Neural cell (in vitro differentiated cells): ENCODE measurements at regions not wholly inside any gene's neighbourhood (a gene's known extent, or its start where the extent isn't known, plus 50 kb on each side); places are given as distances from the start of the nearest gene placed in this dataset.

ENCODE experiments used
- H2AFZ ChIP-seq: fragments of 200-600, 300-800 bp; sonication (generic), shearing (Covaris generic); 2 replicates; pipeline ENCODE4 v1.6.0; 2014; ENCODE audit warnings: low read depth, mild to moderate bottlenecking, antibody characterized with exemption, low read length, moderate library complexity
- H3F3A ChIP-seq: fragments of 200-600 bp; shearing (Covaris generic); 2 replicates; pipeline ENCODE4 v1.6.1; 2016; ENCODE audit warnings: mild to moderate bottlenecking, moderate library complexity, mixed read lengths, antibody characterized with exemption, low read length; ENCODE audit not compliant: insufficient read depth, poor library complexity, severe bottlenecking
- H3K27ac ChIP-seq: fragments of 200-600, 300-800 bp; sonication (generic), shearing (Covaris generic); 2 replicates; pipeline ENCODE4 v1.5.1; 2014; ENCODE audit warnings: mild to moderate bottlenecking, low read length, moderate library complexity
- H3K27me3 ChIP-seq: fragments of 300-800, 200-600 bp; sonication (generic), shearing (Covaris generic); 2 replicates; pipeline ENCODE4 v1.6.0; 2014; ENCODE audit warnings: mild to moderate bottlenecking, low read depth, low read length, moderate library complexity; ENCODE audit not compliant: insufficient read depth
- H3K36me3 ChIP-seq: fragments of 300-800, 200-600 bp; sonication (generic), shearing (Covaris generic); 2 replicates; pipeline ENCODE4 v1.5.1; 2014; ENCODE audit warnings: mild to moderate bottlenecking, antibody characterized with exemption, low read length, moderate library complexity; ENCODE audit not compliant: insufficient read depth
- H3K4me2 ChIP-seq: fragments of 300-800, 200-600 bp; sonication (generic), shearing (Covaris generic); 2 replicates; pipeline ENCODE4 v1.6.0; 2014; ENCODE audit warnings: mild to moderate bottlenecking, low read length
- H3K4me3 ChIP-seq: fragments of 300-800, 200-600 bp; sonication (generic), shearing (Covaris generic); 2 replicates; pipeline ENCODE4 v1.5.1; 2014; ENCODE audit warnings: mild to moderate bottlenecking, low read length, moderate library complexity
- H3K79me2 ChIP-seq: fragments of 200-600 bp; shearing (Covaris generic); replicated peaks from 2 replicates; pipeline ENCODE4 v1.6.0; 2014; ENCODE audit warnings: mild to moderate bottlenecking, low read length, moderate library complexity; ENCODE audit not compliant: insufficient read depth
- H3K9ac ChIP-seq: fragments of 300-800, 200-600 bp; sonication (generic), shearing (Covaris generic); 2 replicates; pipeline ENCODE4 v1.6.1; 2016; ENCODE audit warnings: mild to moderate bottlenecking, low read length, mixed read lengths
- H3K9me2 ChIP-seq: fragments of 200-600 bp; shearing (Covaris generic); 2 replicates; pipeline ENCODE4 v1.6.1; 2016; ENCODE audit warnings: mild to moderate bottlenecking, low read length, mixed read lengths; ENCODE audit not compliant: insufficient read depth
- H3K9me3 ChIP-seq: fragments of 200-600, 300-800 bp; sonication (generic), shearing (Covaris generic); 2 replicates; pipeline ENCODE4 v1.6.1; 2016; ENCODE audit warnings: mild to moderate bottlenecking, mixed run types, low read length, moderate library complexity, mixed read lengths
- H4K20me1 ChIP-seq: fragments of 200-600 bp; shearing (Covaris generic); 2 replicates; pipeline ENCODE4 v1.6.1; 2016; ENCODE audit warnings: mild to moderate bottlenecking, mixed run types; ENCODE audit not compliant: insufficient read depth
- CTCF ChIP-seq: fragments of 450-650 bp; IDR thresholded peaks from 2 replicates; pipeline ENCODE4 v1.5.1; 2014; ENCODE audit warnings: antibody characterized with exemption, mild to moderate bottlenecking, moderate library complexity; ENCODE audit not compliant: poor library complexity, severe bottlenecking
- EP300 ChIP-seq: fragments of 450-650 bp; conservative IDR thresholded peaks from 2 replicates; pipeline ENCODE4 v1.6.1; 2014; ENCODE audit warnings: antibody characterized with exemption, mild to moderate bottlenecking, moderate library complexity; ENCODE audit not compliant: poor library complexity, severe bottlenecking
- EZH2 ChIP-seq: fragments of 200-600, 300-800 bp; shearing (Covaris generic), sonication (generic); IDR thresholded peaks from 2 replicates; pipeline ENCODE4 v1.6.1; 2014; ENCODE audit warnings: antibody characterized with exemption, low read length, borderline replicate concordance, mild to moderate bottlenecking; ENCODE audit not compliant: insufficient read depth, poor library complexity, severe bottlenecking
- MXI1 ChIP-seq: fragments of 450-650 bp; conservative IDR thresholded peaks from 2 replicates; pipeline ENCODE4 v1.6.1; 2014; ENCODE audit warnings: antibody characterized with exemption, mild to moderate bottlenecking; ENCODE audit not compliant: poor library complexity, severe bottlenecking
- POLR2AphosphoS5 ChIP-seq: IDR thresholded peaks from 2 replicates; pipeline ENCODE4 v1.6.1; 2012
- RAD21 ChIP-seq: fragments of 450-650 bp; conservative IDR thresholded peaks from 2 replicates; pipeline ENCODE4 v1.6.1; 2014; ENCODE audit warnings: antibody characterized with exemption, mild to moderate bottlenecking, moderate library complexity
- REST ChIP-seq: IDR thresholded peaks from 2 replicates; pipeline ENCODE4 v1.6.1; 2012; ENCODE audit warnings: borderline replicate concordance
- SMC3 ChIP-seq: fragments of 450-650 bp; conservative IDR thresholded peaks from 2 replicates; pipeline ENCODE4 v1.6.1; 2014; ENCODE audit warnings: antibody characterized with exemption, mild to moderate bottlenecking, moderate library complexity; ENCODE audit not compliant: poor library complexity
- TAF1 ChIP-seq: IDR thresholded peaks from 2 replicates; pipeline ENCODE4 v1.6.1; 2012; ENCODE audit warnings: low read depth

- Histone ChIP-seq H3K9me3 (peaks cover 7% of the 10 kb centered on the region), H3K36me3 (no peaks in the 10 kb centered on the region), H4K20me1 (no peaks in the 10 kb centered on the region), H3K79me2 (no peaks in the 10 kb centered on the region), H3F3A (no peaks in the 10 kb centered on the region), H2AFZ (no peak overlapping the region), H3K4me3 (no peak overlapping the region), H3K27ac (no peak overlapping the region), H3K9me2 (no peaks in the 10 kb centered on the region), H3K9ac (no peak overlapping the region), H3K4me2 (no peak overlapping the region), H3K27me3 (no peaks in the 10 kb centered on the region)
- TF ChIP-seq EP300 (no peak), MXI1 (no peak), EZH2 (no peak), SMC3 (no peak), CTCF (no peak), REST (no peak), RAD21 (no peak), POLR2AphosphoS5 (no peak), TAF1 (no peak)
Observed at GRCh38 chr13:88281841-88282240, 610.7 kb downstream of the SLITRK5 start.

- TF ChIP-seq CTCF (no peak), EZH2 (no peak), RAD21 (no peak), SMC3 (no peak), EP300 (no peak), POLR2AphosphoS5 (no peak), REST (no peak)
- Histone ChIP-seq H3K4me3 (no peak overlapping the region), H3K27me3 (no peaks in the 10 kb centered on the region), H3K9me3 (peaks cover 7% of the 10 kb centered on the region), H3K36me3 (no peaks in the 10 kb centered on the region), H3K9ac (no peak overlapping the region), H3F3A (no peaks in the 10 kb centered on the region), H3K27ac (no peak overlapping the region), H3K79me2 (no peaks in the 10 kb centered on the region), H2AFZ (no peak overlapping the region), H3K4me2 (no peak overlapping the region), H3K9me2 (no peaks in the 10 kb centered on the region), H4K20me1 (no peaks in the 10 kb centered on the region)
Observed at GRCh38 chr13:88285329-88285728, 614.2 kb downstream of the SLITRK5 start.
